IMR-90 (cell line): ENCODE measurements at regions not wholly inside any gene's neighbourhood (a gene's known extent, or its start where the extent isn't known, plus 50 kb on each side); places are given as distances from the start of the nearest gene placed in this dataset.

Experiments used
- ATAC-seq: fragments of 200-7000 bp; cut with Tn5 transposase; 2 replicates; pipeline ENCODE4 v1.9.1; 2020; ENCODE audit warnings: low read depth, mild to moderate bottlenecking, moderate library complexity
- BruUV-seq: library from RNA; stranded (reverse); fragments of 400-500 nt; replicated peaks from 2 replicates; lab custom pipeline; 2021; lab: Mats Ljungman, UMichigan
- CTCF ChIA-PET: fragments of 300-600 bp; formaldehyde crosslinking; extraction: SDS; loops from one replicate; lab custom pipeline; 2021; ENCODE audit warnings: antibody characterized with exemption; lab: Yijun Ruan, JAX
- POLR2A ChIA-PET: fragments of 300-600 bp; sonication (Branson Sonifier 250); formaldehyde crosslinking; loops from one replicate; lab custom pipeline; 2022; ENCODE audit warnings: antibody characterized with exemption; ENCODE audit not compliant: unreplicated experiment; lab: Charles Lee
- DNase-seq: peaks from one replicate; pipeline ENCODE4 v3.0.0; 2013
- H2AFZ ChIP-seq: replicated peaks from 2 replicates; pipeline ENCODE3; 2013; ENCODE audit warnings: low read length, mild to moderate bottlenecking; ENCODE audit not compliant: poor library complexity
- H2AK5ac ChIP-seq: 2 replicates; pipeline ENCODE4 v1.6.1; 2013; ENCODE audit warnings: low read depth, low read length, inconsistent platforms
- H2AK9ac ChIP-seq: replicated peaks from 2 replicates; pipeline ENCODE3; 2013; ENCODE audit warnings: mild to moderate bottlenecking, low read depth, low read length, moderate library complexity; ENCODE audit not compliant: poor library complexity
- H2BK120ac ChIP-seq: 2 replicates; pipeline ENCODE4 v1.6.1; 2013; ENCODE audit warnings: low read depth, low read length, inconsistent platforms
- H2BK15ac ChIP-seq: 3 replicates; pipeline ENCODE4 v1.6.1; 2013; ENCODE audit warnings: low read depth, low read length, inconsistent platforms
- H2BK20ac ChIP-seq: 2 replicates; pipeline ENCODE4 v1.6.1; 2013; ENCODE audit warnings: low read depth, mild to moderate bottlenecking, inconsistent platforms, low read length, moderate library complexity
- H2BK5ac ChIP-seq: 2 replicates; pipeline ENCODE4 v1.6.1; 2013; ENCODE audit warnings: mild to moderate bottlenecking, low read depth, low read length, inconsistent platforms; ENCODE audit not compliant: poor library complexity, severe bottlenecking
- H3K14ac ChIP-seq: replicated peaks from 2 replicates; pipeline ENCODE4 v1.6.1; 2013; ENCODE audit warnings: low read depth, low read length, inconsistent platforms
- H3K18ac ChIP-seq: 2 replicates; pipeline ENCODE4 v1.6.1; 2013; ENCODE audit warnings: low read depth, low read length, control low read depth
- H3K23ac ChIP-seq: 2 replicates; pipeline ENCODE4 v1.6.1; 2013; ENCODE audit warnings: low read depth, low read length, inconsistent platforms
- H3K27ac ChIP-seq: 2 replicates; pipeline ENCODE4 v1.5.1; 2013; ENCODE audit warnings: mild to moderate bottlenecking, control low read depth, low read length; ENCODE audit not compliant: insufficient read depth
- H3K27me3 ChIP-seq: 2 replicates; pipeline ENCODE4 v1.6.1; 2013; ENCODE audit warnings: low read length; ENCODE audit not compliant: control insufficient read depth, insufficient read depth
- H3K36me3 ChIP-seq: 2 replicates; pipeline ENCODE4 v1.6.1; 2013; ENCODE audit warnings: low read length, mixed read lengths; ENCODE audit not compliant: control insufficient read depth, insufficient read depth
- H3K4ac ChIP-seq: 2 replicates; pipeline ENCODE4 v1.6.1; 2013; ENCODE audit warnings: low read depth, low read length, inconsistent platforms
- H3K4me1 ChIP-seq: 2 replicates; pipeline ENCODE4 v1.6.1; 2013; ENCODE audit warnings: low read length, mixed read lengths; ENCODE audit not compliant: control insufficient read depth, insufficient read depth
- H3K4me2 ChIP-seq: 2 replicates; pipeline ENCODE4 v1.6.1; 2013; ENCODE audit warnings: low read depth, mild to moderate bottlenecking, control low read depth, low read length, moderate library complexity
- H3K4me3 ChIP-seq: 2 replicates; pipeline ENCODE4 v1.5.1; 2013; ENCODE audit warnings: low read depth, mild to moderate bottlenecking, control low read depth, low read length, moderate library complexity; ENCODE audit not compliant: insufficient read depth
- H3K56ac ChIP-seq: 2 replicates; pipeline ENCODE4 v1.6.1; 2013; ENCODE audit warnings: low read length, inconsistent platforms; ENCODE audit not compliant: insufficient read depth; ENCODE audit errors: extremely low read depth
- H3K79me1 ChIP-seq, 2 experiments: 2 replicates each; pipeline ENCODE4 v1.6.1; 2013; ENCODE audit warnings: low read length in 2 of 2, inconsistent platforms in 1 of 2, low read depth in 1 of 2
- H3K9ac ChIP-seq: 2 replicates; pipeline ENCODE4 v1.6.1; 2013; ENCODE audit warnings: low read depth, low read length, control low read depth
- H3K9me1 ChIP-seq: 2 replicates; pipeline ENCODE4 v1.6.1; 2013; ENCODE audit warnings: low read length, inconsistent platforms; ENCODE audit not compliant: insufficient read depth
- H3K9me3 ChIP-seq: 2 replicates; pipeline ENCODE4 v1.6.1; 2013; ENCODE audit warnings: low read length; ENCODE audit not compliant: control insufficient read depth, insufficient read depth
- H4K20me1 ChIP-seq: 2 replicates; pipeline ENCODE4 v1.6.1; 2013; ENCODE audit warnings: low read length, inconsistent platforms; ENCODE audit not compliant: insufficient read depth
- H4K5ac ChIP-seq: 2 replicates; pipeline ENCODE4 v1.6.1; 2013; ENCODE audit warnings: mild to moderate bottlenecking, low read depth, low read length, control low read depth
- H4K8ac ChIP-seq, 2 experiments: 2 replicates each; pipeline ENCODE4 v1.6.1; 2013; ENCODE audit warnings: low read depth in 2 of 2, low read length in 2 of 2, control low read depth in 1 of 2, inconsistent platforms in 1 of 2
- H4K91ac ChIP-seq: 2 replicates; pipeline ENCODE4 v1.6.1; 2013; ENCODE audit warnings: low read depth, low read length, inconsistent platforms; ENCODE audit not compliant: insufficient read depth
- BHLHE40 ChIP-seq: fragments of 150-350 bp; IDR thresholded peaks from 2 replicates; pipeline ENCODE4 v1.6.1; 2016; ENCODE audit warnings: mild to moderate bottlenecking, low read depth, low read length
- CHD1 ChIP-seq: IDR thresholded peaks from 2 replicates; pipeline ENCODE4 v1.6.1; 2012; ENCODE audit warnings: low read depth, low read length, improper control_type of control experiment
- MAFK ChIP-seq: IDR thresholded peaks from 2 replicates; pipeline ENCODE4 v1.6.1; 2012; ENCODE audit warnings: low read depth, low read length, improper control_type of control experiment
- MAZ ChIP-seq: IDR thresholded peaks from 2 replicates; pipeline ENCODE4 v1.6.1; 2012; ENCODE audit warnings: low read depth, mild to moderate bottlenecking, low read length, improper control_type of control experiment, moderate library complexity, borderline replicate concordance
- NFE2L2 ChIP-seq: fragments of 150-350 bp; IDR thresholded peaks from 2 replicates; pipeline ENCODE4 v1.6.1; 2016; ENCODE audit warnings: low read depth, mild to moderate bottlenecking, low read length
- POLR2A ChIP-seq: IDR thresholded peaks from 2 replicates; pipeline ENCODE4 v1.6.1; 2012; ENCODE audit warnings: mild to moderate bottlenecking, low read depth, low read length
- RCOR1 ChIP-seq: IDR thresholded peaks from 2 replicates; pipeline ENCODE4 v1.6.1; 2012; ENCODE audit warnings: mild to moderate bottlenecking, low read length, improper control_type of control experiment; ENCODE audit not compliant: insufficient replicate concordance
- RFX5 ChIP-seq: IDR thresholded peaks from 2 replicates; pipeline ENCODE4 v1.8.0; 2012; ENCODE audit warnings: low read depth, mild to moderate bottlenecking, low read length, moderate library complexity
- WGBS, 2 experiments: methylation state at CpG; one replicate each; pipeline versions ENCODE4 v1.1.5 to v1.1.7; 2013; ENCODE audit warnings: missing lambda C conversion rate in 2 of 2; ENCODE audit not compliant: insufficient read length in 1 of 2; ENCODE audit errors: extremely low coverage in 2 of 2; 5-methylcytosine and 5-hydroxymethylcytosine counted together
- dilution Hi-C: fragments of 300-500 bp; cut with HindIII; formaldehyde crosslinking; loops from one replicate; pipeline ENCODE4 v1.14.3; 2018; ENCODE audit warnings: low sequenced_read_pairs; ENCODE audit not compliant: unreplicated experiment
- in situ Hi-C: fragments of 300-500 bp; cut with MboI; formaldehyde crosslinking; loops from 3 replicates; pipeline ENCODE4 v1.14.3; 2019; ENCODE audit warnings: low sequenced_read_pairs, inconsistent platforms, mixed read lengths
- intact Hi-C: fragments of 100-400 bp; cut with micrococcal nuclease; formaldehyde crosslinking; loops from 2 replicates; pipeline ENCODE4 v1.10.0; 2022
- TF ChIP-seq, protein P1 (sequence below): conservative IDR thresholded peaks from 2 replicates; pipeline ENCODE4 v1.5.1; 2012; ENCODE audit warnings: mild to moderate bottlenecking, low read depth, low read length, improper control_type of control experiment

DNA sequence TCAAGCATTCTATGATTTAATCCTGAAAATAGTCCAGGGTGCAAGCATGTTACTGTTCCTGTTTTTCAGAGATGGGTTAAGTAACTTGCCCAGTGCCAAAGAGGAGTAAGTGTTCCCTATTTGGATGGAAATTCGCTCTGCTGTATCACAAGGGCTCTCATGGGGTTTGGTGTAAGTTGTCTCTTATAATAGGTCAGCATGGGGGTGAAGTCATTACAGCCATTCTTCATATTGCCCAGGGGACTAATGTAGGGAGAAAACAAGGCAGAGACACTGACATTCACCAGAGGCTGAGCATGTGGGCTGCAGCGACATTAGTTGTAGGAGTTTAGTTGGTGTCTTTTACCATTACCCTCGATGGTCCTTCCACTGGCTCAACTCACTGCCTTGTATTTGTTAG is 142.1 kb upstream of the GLRA1 start:
- no CpG with 5 or more reads among the region's 3 CpGs for WGBS, 2 experiments
- no peak for ATAC-seq
- CTCF ChIA-PET = no interaction called here

More for the DNA sequence above, 142.1 kb upstream of the GLRA1 start:
- intact Hi-C loops (no loop called here), in situ Hi-C loops (no loop called here), dilution Hi-C loops (no loop called here)
- Histone ChIP-seq H3K14ac (no peak overlapping the region), H4K91ac (no peak overlapping the region), H2AK9ac (no peak overlapping the region), H3K79me1 (no peaks in the 10 kb centered on the region), H3K18ac (no peak overlapping the region), H2BK15ac (no peak overlapping the region), H2BK5ac (no peak overlapping the region), H3K56ac (no peak overlapping the region), H4K5ac (no peak overlapping the region), H2BK20ac (no peak overlapping the region), H4K20me1 (no peaks in the 10 kb centered on the region), H3K4me3 (no peak overlapping the region), H2AK5ac (no peak overlapping the region), H3K4ac (no peak overlapping the region), H3K9me3 (no peaks in the 10 kb centered on the region), H3K27ac (no peak overlapping the region), H3K4me1 (no peaks in the 10 kb centered on the region), H3K23ac (no peak overlapping the region), H2BK120ac (no peak overlapping the region), H3K27me3 (no peaks in the 10 kb centered on the region), H2AFZ (no peak overlapping the region), H4K8ac (no peak overlapping the region), H3K36me3 (no peaks in the 10 kb centered on the region), H3K4me2 (no peak overlapping the region), H3K9me1 (no peaks in the 10 kb centered on the region), H3K9ac (no peak overlapping the region)
- no peak for DNase-seq
- POLR2A ChIA-PET = no interaction called here
- TF ChIP-seq MAZ = no peak
- TF ChIP-seq BHLHE40 = no peak
- TF ChIP-seq NFE2L2 = no peak
- TF ChIP-seq, protein P1, sequence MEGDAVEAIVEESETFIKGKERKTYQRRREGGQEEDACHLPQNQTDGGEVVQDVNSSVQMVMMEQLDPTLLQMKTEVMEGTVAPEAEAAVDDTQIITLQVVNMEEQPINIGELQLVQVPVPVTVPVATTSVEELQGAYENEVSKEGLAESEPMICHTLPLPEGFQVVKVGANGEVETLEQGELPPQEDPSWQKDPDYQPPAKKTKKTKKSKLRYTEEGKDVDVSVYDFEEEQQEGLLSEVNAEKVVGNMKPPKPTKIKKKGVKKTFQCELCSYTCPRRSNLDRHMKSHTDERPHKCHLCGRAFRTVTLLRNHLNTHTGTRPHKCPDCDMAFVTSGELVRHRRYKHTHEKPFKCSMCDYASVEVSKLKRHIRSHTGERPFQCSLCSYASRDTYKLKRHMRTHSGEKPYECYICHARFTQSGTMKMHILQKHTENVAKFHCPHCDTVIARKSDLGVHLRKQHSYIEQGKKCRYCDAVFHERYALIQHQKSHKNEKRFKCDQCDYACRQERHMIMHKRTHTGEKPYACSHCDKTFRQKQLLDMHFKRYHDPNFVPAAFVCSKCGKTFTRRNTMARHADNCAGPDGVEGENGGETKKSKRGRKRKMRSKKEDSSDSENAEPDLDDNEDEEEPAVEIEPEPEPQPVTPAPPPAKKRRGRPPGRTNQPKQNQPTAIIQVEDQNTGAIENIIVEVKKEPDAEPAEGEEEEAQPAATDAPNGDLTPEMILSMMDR = no peak
- no peak for TF ChIP-seq POLR2A
- TF ChIP-seq RFX5 = no peak
- TF ChIP-seq MAFK = no peak
- no peak for TF ChIP-seq CHD1
- TF ChIP-seq RCOR1 = no peak
- no TSS peak for BruUV-seq
